ENCODE measurements at regions not wholly inside any gene's neighbourhood (a gene's known extent, or its start where the extent isn't known, plus 50 kb on each side); places are given as distances from the start of the nearest gene placed in this dataset.

- TF ChIP-seq CTCF (optimal IDR thresholded peaks at IDR 0.05 in 1 of 3, IDR thresholded peaks at IDR 0.05 in 1 of 3, conservative IDR thresholded peaks at IDR 0.05 in 1 of 3; ENCODE audit: extremely low read depth in 1 of 3, insufficient read depth in 2 of 3, low read length in 3 of 3): no peak
- no peak for TF ChIP-seq EZH2 (IDR thresholded peaks at IDR 0.05; ENCODE audit: low read length)
Measured at GRCh38 chr1:221117133-221117532, 237.9 kb downstream of the HLX start.
